ENCODE measurements at regions not wholly inside any gene's neighbourhood (a gene's known extent, or its start where the extent isn't known, plus 50 kb on each side); places are given as distances from the start of the nearest gene placed in this dataset.

GRCh38 chr6:56816370-56816769 is 138.5 kb upstream of the BEND6 start:
- TF ChIP-seq CTCF (conservative IDR thresholded peaks at IDR 0.05 in 1 of 2, IDR thresholded peaks at IDR 0.05 in 1 of 2; ENCODE audit: extremely low read depth in 1 of 2, insufficient read depth in 1 of 2, low read depth in 1 of 2, low read length in 2 of 2) (no peak), EZH2 (IDR thresholded peaks at IDR 0.05; ENCODE audit: borderline replicate concordance, low read length) (no peak)
